Breast epithelium (tissue), 4 donors: ENCODE measurements at regions not wholly inside any gene's neighbourhood (a gene's known extent, or its start where the extent isn't known, plus 50 kb on each side); places are given as distances from the start of the nearest gene placed in this dataset.

Source experiments
- DNase-seq, 2 donors: peaks; one replicate each; pipeline ENCODE4 v3.0.0-alpha.2; 2019; ENCODE audit warnings: low spot score in 2 of 2
- H3K27ac ChIP-seq, 2 donors: fragments of 200-600 bp; sonication (generic) in 1 of 2; one replicate each; pipeline ENCODE4 v1.5.1; 2016 to 2019; ENCODE audit warnings: mild to moderate bottlenecking in 1 of 2
- H3K27me3 ChIP-seq, 2 donors: fragments of 200-600 bp; sonication (generic) in 1 of 2; one replicate each; pipeline versions ENCODE4 v1.5.1 to v1.6.0; 2017 to 2019; ENCODE audit warnings: control low read depth in 1 of 2, mild to moderate bottlenecking in 1 of 2
- H3K36me3 ChIP-seq: fragments of 200-600 bp; one replicate; pipeline ENCODE4 v1.5.1; 2019
- H3K4me1 ChIP-seq, 2 donors: fragments of 200-600 bp; sonication (generic); one replicate each; pipeline ENCODE4 v1.5.1; 2016 to 2019; ENCODE audit warnings: control low read depth in 1 of 2
- H3K4me3 ChIP-seq, 3 donors: fragments of 200-600 bp; sonication (generic); 1 replicate in 2 of 3; 2 replicates in 1 of 3; pipeline ENCODE4 v1.5.1; 2016 to 2019; ENCODE audit warnings: mild to moderate bottlenecking in 3 of 3, moderate library complexity in 2 of 3
- H3K9me3 ChIP-seq, 2 donors: fragments of 200-600 bp; sonication (generic) in 1 of 2; one replicate each; pipeline ENCODE4 v1.5.1; 2016 to 2019; ENCODE audit warnings: control low read depth in 1 of 2
- POLR2A ChIP-seq: fragments of 450-650 bp; IDR thresholded peaks from one replicate; pipeline ENCODE4 v1.6.1; 2016; ENCODE audit warnings: antibody characterized with exemption, mild to moderate bottlenecking, moderate library complexity
- POLR2AphosphoS5 ChIP-seq, 3 donors: sonication (generic); formaldehyde crosslinking; IDR thresholded peaks; one replicate each; pipeline ENCODE4 v1.6.1; 2017; ENCODE audit warnings: antibody characterized with exemption in 3 of 3
- intact Hi-C: fragments of 100-400 bp; cut with DNase I; formaldehyde crosslinking; loops from one replicate; pipeline ENCODE4 v1.15.1; 2023; ENCODE audit warnings: low total_unique reads
- TF ChIP-seq, protein P1 (sequence below), 3 donors: fragments of 450-650 bp; IDR thresholded peaks; one replicate each; pipeline ENCODE4 v1.5.1; 2016 to 2017; ENCODE audit warnings: antibody characterized with exemption in 3 of 3, mild to moderate bottlenecking in 3 of 3, moderate library complexity in 3 of 3

DNA sequence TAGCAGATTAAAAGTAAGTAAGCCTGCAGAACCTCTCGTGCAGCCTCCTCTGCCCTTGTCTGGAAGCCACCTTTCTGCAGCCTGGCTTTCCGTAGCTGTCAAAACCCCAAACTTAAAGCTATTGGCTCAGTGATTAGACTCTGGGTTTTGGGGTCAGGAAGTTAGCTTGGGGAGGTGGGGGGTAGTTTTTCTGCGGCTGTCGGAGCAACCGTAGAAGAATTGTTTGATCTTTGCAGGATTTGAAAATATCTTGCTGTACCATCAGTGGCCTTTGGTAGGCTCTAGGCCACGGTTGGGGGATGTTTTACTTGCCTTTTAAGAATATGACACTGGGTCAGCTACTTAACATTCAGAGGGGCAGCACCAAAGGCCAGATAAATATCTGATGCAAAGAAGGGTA, 88.4 kb upstream of the RASGRP1 start:
- H3K4me1 ChIP-seq = no peaks in the 10 kb centered on the region
- H3K36me3 ChIP-seq = no peaks in the 10 kb centered on the region
- intact Hi-C loops = no loop called here
- TF ChIP-seq POLR2AphosphoS5 (IDR thresholded peaks at IDR 0.05) = no peak
- TF ChIP-seq, protein P1, sequence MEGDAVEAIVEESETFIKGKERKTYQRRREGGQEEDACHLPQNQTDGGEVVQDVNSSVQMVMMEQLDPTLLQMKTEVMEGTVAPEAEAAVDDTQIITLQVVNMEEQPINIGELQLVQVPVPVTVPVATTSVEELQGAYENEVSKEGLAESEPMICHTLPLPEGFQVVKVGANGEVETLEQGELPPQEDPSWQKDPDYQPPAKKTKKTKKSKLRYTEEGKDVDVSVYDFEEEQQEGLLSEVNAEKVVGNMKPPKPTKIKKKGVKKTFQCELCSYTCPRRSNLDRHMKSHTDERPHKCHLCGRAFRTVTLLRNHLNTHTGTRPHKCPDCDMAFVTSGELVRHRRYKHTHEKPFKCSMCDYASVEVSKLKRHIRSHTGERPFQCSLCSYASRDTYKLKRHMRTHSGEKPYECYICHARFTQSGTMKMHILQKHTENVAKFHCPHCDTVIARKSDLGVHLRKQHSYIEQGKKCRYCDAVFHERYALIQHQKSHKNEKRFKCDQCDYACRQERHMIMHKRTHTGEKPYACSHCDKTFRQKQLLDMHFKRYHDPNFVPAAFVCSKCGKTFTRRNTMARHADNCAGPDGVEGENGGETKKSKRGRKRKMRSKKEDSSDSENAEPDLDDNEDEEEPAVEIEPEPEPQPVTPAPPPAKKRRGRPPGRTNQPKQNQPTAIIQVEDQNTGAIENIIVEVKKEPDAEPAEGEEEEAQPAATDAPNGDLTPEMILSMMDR (IDR thresholded peaks at IDR 0.05) = no peak
- no peak for TF ChIP-seq POLR2A
- no peak for DNase-seq
- no peak overlapping the region for H3K4me3 ChIP-seq
- H3K9me3 ChIP-seq = no peaks in the 10 kb centered on the region
- H3K27ac ChIP-seq = no peak overlapping the region
- H3K27me3 ChIP-seq = no peaks in the 10 kb centered on the region

- TF ChIP-seq, protein P1 (IDR thresholded peaks at IDR 0.05) = no peak
- TF ChIP-seq POLR2A (no peak), POLR2AphosphoS5 (IDR thresholded peaks at IDR 0.05) (no peak)
- Histone ChIP-seq H3K27ac (no peak overlapping the region), H3K36me3 (no peaks in the 10 kb centered on the region), H3K4me1 (no peaks in the 10 kb centered on the region), H3K27me3 (no peaks in the 10 kb centered on the region), H3K4me3 (no peak overlapping the region), H3K9me3 (no peaks in the 10 kb centered on the region)
- no peak for DNase-seq
- intact Hi-C loops = no loop called here
Observed at GRCh38 chr15:38658431-38658830, 93.8 kb upstream of the RASGRP1 start.

- H3K4me1 ChIP-seq = no peaks in the 10 kb centered on the region
- H3K27me3 ChIP-seq = no peaks in the 10 kb centered on the region
- intact Hi-C loops = no loop called here
- H3K9me3 ChIP-seq = no peaks in the 10 kb centered on the region
- TF ChIP-seq, protein P1 (IDR thresholded peaks at IDR 0.05) = no peak
- TF ChIP-seq POLR2AphosphoS5 (IDR thresholded peaks at IDR 0.05) = no peak
- TF ChIP-seq POLR2A = no peak
- no peaks in the 10 kb centered on the region for H3K36me3 ChIP-seq
- H3K4me3 ChIP-seq = no peak overlapping the region
- DNase-seq = no peak
- H3K27ac ChIP-seq = no peak overlapping the region
Observed at GRCh38 chr15:38660738-38661137, 96.1 kb upstream of the RASGRP1 start.

GRCh38 chr15:38662033-38662802, 97.6 kb upstream of the RASGRP1 start:
- TF ChIP-seq POLR2AphosphoS5 (IDR thresholded peaks at IDR 0.05) = no peak
- TF ChIP-seq, protein P1 (IDR thresholded peaks at IDR 0.05) = no peak
- no peaks in the 10 kb centered on the region for H3K27me3 ChIP-seq
- no peaks in the 10 kb centered on the region for H3K4me1 ChIP-seq
- H3K4me3 ChIP-seq = no peak overlapping the region
- DNase-seq = no peak
- no peaks in the 10 kb centered on the region for H3K36me3 ChIP-seq
- no peaks in the 10 kb centered on the region for H3K9me3 ChIP-seq
- H3K27ac ChIP-seq = no peak overlapping the region
- intact Hi-C loops = no loop called here

- intact Hi-C loops = no loop called here
- TF ChIP-seq, protein P1 (IDR thresholded peaks at IDR 0.05) = no peak
- no peak for TF ChIP-seq POLR2AphosphoS5 (IDR thresholded peaks at IDR 0.05)
- TF ChIP-seq POLR2A = no peak
- no peak for DNase-seq
- Histone ChIP-seq H3K36me3 (no peaks in the 10 kb centered on the region), H3K4me1 (no peaks in the 10 kb centered on the region), H3K9me3 (no peaks in the 10 kb centered on the region), H3K27me3 (no peaks in the 10 kb centered on the region), H3K27ac (no peak overlapping the region), H3K4me3 (no peak overlapping the region)
Observed at GRCh38 chr15:38662805-38663204, 98.2 kb upstream of the RASGRP1 start.
